ENCODE measurements at regions not wholly inside any gene's neighbourhood (a gene's known extent, or its start where the extent isn't known, plus 50 kb on each side); places are given as distances from the start of the nearest gene placed in this dataset.
"Not testable (repeated sequence)": the region's sequence is repeated elsewhere in the genome, so short reads cannot be mapped to it uniquely, and the experiment has no call there.

DNA sequence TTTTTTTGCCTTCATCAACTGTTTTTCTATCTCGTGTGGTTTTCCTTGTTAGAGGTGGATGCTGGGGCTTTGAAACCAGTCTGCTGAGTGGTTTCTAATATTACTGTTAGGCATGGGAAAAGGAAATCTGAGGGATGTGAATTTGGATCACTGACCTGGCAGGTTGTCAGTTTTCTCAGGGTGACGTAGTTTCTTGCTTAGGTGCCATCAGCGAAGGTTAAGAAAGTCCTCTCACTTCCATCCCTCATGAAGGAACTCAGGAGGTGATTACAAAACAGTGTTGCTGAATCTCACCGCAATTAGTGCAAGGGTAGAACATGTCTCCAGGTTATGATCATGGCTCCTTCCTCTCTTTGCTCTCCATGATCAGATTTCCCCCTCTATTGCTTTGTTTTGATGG, 135.9 kb downstream of the SOX4 start:
- no peak for DNase-seq (ENCODE audit: low read depth)
- ChIA-PET CTCF (no interaction called here), POLR2A (no interaction called here)
- no peaks in the 10 kb centered on the region for H3K27me3 ChIP-seq (ENCODE audit: control insufficient read depth, insufficient read depth, low read length)
- no peak overlapping the region for H3K4me3 ChIP-seq (ENCODE audit: low read depth, low read length)
- TF ChIP-seq, protein P1, sequence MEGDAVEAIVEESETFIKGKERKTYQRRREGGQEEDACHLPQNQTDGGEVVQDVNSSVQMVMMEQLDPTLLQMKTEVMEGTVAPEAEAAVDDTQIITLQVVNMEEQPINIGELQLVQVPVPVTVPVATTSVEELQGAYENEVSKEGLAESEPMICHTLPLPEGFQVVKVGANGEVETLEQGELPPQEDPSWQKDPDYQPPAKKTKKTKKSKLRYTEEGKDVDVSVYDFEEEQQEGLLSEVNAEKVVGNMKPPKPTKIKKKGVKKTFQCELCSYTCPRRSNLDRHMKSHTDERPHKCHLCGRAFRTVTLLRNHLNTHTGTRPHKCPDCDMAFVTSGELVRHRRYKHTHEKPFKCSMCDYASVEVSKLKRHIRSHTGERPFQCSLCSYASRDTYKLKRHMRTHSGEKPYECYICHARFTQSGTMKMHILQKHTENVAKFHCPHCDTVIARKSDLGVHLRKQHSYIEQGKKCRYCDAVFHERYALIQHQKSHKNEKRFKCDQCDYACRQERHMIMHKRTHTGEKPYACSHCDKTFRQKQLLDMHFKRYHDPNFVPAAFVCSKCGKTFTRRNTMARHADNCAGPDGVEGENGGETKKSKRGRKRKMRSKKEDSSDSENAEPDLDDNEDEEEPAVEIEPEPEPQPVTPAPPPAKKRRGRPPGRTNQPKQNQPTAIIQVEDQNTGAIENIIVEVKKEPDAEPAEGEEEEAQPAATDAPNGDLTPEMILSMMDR (IDR thresholded peaks at IDR 0.05; ENCODE audit: insufficient read depth, low read depth, low read length) = no peak
- no peaks in the 10 kb centered on the region for H3K36me3 ChIP-seq (ENCODE audit: control insufficient read depth, insufficient read depth, low read length)

GRCh38 chr6:21730533-21730932, 137.0 kb downstream of the SOX4 start:
- Histone ChIP-seq H3K4me3 (ENCODE audit: low read depth, low read length) (no peak overlapping the region), H3K27me3 (ENCODE audit: control insufficient read depth, insufficient read depth, low read length) (no peaks in the 10 kb centered on the region), H3K36me3 (ENCODE audit: control insufficient read depth, insufficient read depth, low read length) (no peaks in the 10 kb centered on the region)
- TF ChIP-seq, protein P1 (IDR thresholded peaks at IDR 0.05; ENCODE audit: insufficient read depth, low read depth, low read length) = no peak
- no peak for DNase-seq (ENCODE audit: low read depth)
- ChIA-PET CTCF (no interaction called here), POLR2A (no interaction called here)

DNA sequence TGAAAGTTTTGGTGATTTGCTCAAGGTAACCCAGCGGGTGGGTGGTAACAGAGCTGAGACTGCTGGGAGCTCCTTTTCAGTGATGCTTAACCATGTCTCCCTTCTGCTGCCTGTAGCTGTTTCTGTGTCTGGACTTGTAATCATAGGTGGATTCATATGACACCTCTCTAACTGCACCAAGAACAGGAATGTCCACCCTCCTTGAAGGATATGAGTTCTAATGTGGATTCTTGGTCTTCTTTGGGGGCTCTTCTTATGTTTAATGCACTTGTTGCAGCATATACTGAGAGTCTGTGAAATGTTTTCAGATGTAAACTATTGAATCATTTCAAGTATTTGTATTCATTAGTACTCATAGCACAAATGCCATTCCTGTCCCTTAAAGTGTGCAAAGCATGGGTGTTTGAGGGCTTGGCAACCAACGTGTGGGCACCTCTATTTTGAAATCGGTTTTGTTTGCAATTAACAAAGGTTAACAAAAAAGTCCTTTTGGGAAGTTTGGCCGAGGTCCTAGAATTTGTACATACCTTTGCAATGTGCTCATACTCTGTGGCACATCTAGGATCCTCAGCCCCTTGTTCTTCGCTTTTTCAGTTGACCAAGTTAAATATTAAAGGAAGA, 138.0 kb downstream of the SOX4 start:
- no peaks in the 10 kb centered on the region for H3K36me3 ChIP-seq (ENCODE audit: control insufficient read depth, insufficient read depth, low read length)
- ChIA-PET POLR2A (no interaction called here), CTCF (no interaction called here)
- TF ChIP-seq, protein P1 (IDR thresholded peaks at IDR 0.05; ENCODE audit: insufficient read depth, low read depth, low read length) = no peak
- DNase-seq (ENCODE audit: low read depth) = no peak
- H3K4me3 ChIP-seq (ENCODE audit: low read depth, low read length) = no peak overlapping the region
- no peaks in the 10 kb centered on the region for H3K27me3 ChIP-seq (ENCODE audit: control insufficient read depth, insufficient read depth, low read length)

- H3K36me3 ChIP-seq (ENCODE audit: control insufficient read depth, insufficient read depth, low read length); CTCF ChIA-PET; POLR2A ChIA-PET; DNase-seq (ENCODE audit: low read depth); H3K27me3 ChIP-seq (ENCODE audit: control insufficient read depth, insufficient read depth, low read length); H3K4me3 ChIP-seq (ENCODE audit: low read depth, low read length): not testable (repeated sequence)
Observed at GRCh38 chr6:21732032-21732730, 138.6 kb downstream of the SOX4 start.

- Histone ChIP-seq H3K4me3 (ENCODE audit: low read depth, low read length) (no peak overlapping the region), H3K36me3 (ENCODE audit: control insufficient read depth, insufficient read depth, low read length) (no peaks in the 10 kb centered on the region), H3K27me3 (ENCODE audit: control insufficient read depth, insufficient read depth, low read length) (no peaks in the 10 kb centered on the region)
- ChIA-PET CTCF (no interaction called here), POLR2A (no interaction called here)
- TF ChIP-seq, protein P1 (IDR thresholded peaks at IDR 0.05; ENCODE audit: insufficient read depth, low read depth, low read length) = no peak
- DNase-seq (ENCODE audit: low read depth) = no peak
Observed at GRCh38 chr6:21732731-21733130, 139.2 kb downstream of the SOX4 start.

DNA sequence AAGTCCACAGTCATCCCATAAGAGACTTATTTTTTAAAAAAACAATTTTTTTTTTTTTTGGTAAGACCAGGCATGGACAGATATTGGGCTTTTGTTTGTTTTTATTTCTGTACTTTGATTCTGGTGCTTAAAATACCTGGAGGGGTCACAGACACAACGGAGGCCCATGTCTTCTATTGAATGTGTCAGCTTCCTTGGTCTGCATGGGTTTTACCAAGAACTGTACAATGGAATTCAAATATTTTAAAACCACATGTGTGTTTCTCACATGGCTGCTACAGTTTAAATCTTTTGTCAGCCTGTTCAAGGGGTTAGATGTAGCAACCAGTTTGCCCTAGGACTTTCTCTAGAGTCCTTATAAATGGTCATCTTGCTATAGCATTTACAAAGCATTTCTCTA, 139.8 kb downstream of the SOX4 start:
- POLR2A ChIA-PET = no interaction called here
- CTCF ChIA-PET = interaction anchor here (1.1 kb wide), 1 partner anchor 9 kb away, joined by 3 read pairs; no protein-coding TSS in a partner anchor

More for the DNA sequence above, 139.8 kb downstream of the SOX4 start:
- TF ChIP-seq, protein P1 (IDR thresholded peaks at IDR 0.05; ENCODE audit: insufficient read depth, low read depth, low read length) = no peak
- H3K4me3 ChIP-seq (ENCODE audit: low read depth, low read length) = no peak overlapping the region
- H3K27me3 ChIP-seq (ENCODE audit: control insufficient read depth, insufficient read depth, low read length) = no peaks in the 10 kb centered on the region
- no peaks in the 10 kb centered on the region for H3K36me3 ChIP-seq (ENCODE audit: control insufficient read depth, insufficient read depth, low read length)
- no peak for DNase-seq (ENCODE audit: low read depth)
